ENCODE measurements at regions not wholly inside any gene's neighbourhood (a gene's known extent, or its start where the extent isn't known, plus 50 kb on each side); places are given as distances from the start of the nearest gene placed in this dataset.

GRCh38 chr3:170730071-170730812 lies 139.8 kb downstream of the RPL22L1 start:
- no peak for DNase-seq (ENCODE audit: low read depth)

- no peak for DNase-seq (ENCODE audit: low read depth)
Observed at GRCh38 chr3:170728181-170728580, 141.8 kb downstream of the RPL22L1 start.

- DNase-seq (ENCODE audit: low read depth), result no peak
Observed at GRCh38 chr3:170727754-170728153, 141.9 kb upstream of the SLC7A14 start.

- no peak for DNase-seq (ENCODE audit: low read depth)
Observed at GRCh38 chr3:170726976-170727661, 141.2 kb upstream of the SLC7A14 start.

DNA sequence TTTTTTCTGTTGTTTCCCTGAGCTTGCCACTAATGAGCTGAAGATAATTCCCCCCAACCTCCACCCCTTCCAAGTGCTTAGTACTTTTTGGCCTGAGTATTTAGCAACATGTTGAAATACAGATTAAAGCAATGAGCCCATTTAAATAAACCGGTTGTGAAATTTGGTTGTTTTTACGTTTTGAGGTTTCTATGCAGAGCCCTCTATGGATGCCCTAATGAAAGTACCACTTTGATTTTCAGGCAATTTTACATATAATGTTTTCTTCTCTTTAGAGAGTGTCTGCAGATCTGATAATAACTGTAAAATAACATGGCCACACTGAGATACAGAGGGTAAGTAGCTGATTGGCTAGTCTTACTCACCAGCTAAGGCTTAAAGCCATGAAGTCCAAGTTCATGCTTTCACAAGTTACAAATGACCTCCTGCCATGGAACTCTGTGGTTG lies 139.4 kb upstream of the SLC7A14 start:
- DNase-seq (ENCODE audit: low read depth), result no peak

DNA sequence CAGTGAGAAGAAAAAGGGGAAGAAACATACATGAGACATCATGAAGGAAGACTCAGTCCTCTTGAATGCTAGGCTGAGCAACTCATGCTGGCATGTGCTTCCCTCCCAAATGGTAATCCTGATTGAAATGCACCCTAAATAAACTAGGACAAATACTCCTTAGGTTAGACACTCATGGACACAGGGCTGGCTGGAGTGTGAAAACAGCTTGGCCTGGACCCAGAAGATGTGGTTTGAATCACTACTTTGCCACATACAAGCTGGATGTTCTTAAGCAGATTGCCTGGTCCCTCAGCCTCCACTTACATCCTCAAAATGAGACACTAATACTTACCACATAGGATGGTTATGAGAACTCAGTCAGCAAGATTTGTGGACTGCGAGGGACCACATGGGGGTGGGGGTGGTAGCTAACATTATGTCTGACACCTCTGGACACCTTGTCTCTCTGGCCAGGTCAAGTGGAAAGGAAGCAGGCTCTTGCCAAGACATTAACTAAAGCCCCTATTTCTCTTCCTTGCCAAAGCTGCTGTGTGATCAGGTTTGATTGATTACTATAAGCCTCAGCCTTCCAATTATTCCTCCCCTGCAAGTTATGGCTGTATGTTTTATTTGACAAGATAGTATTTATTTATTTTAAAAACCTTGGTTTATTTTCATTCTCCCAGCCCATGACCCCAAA lies 138.9 kb upstream of the SLC7A14 start:
- no peak for DNase-seq (ENCODE audit: low read depth)

- no peak for DNase-seq (ENCODE audit: low read depth)
Observed at GRCh38 chr3:170723241-170723640, 137.4 kb upstream of the SLC7A14 start.

GRCh38 chr3:170721563-170721962 lies 135.7 kb upstream of the SLC7A14 start:
- DNase-seq (ENCODE audit: low read depth), result no peak

- DNase-seq (ENCODE audit: low read depth), result no peak
Observed at GRCh38 chr3:170719300-170719699, 133.4 kb upstream of the SLC7A14 start.

DNA sequence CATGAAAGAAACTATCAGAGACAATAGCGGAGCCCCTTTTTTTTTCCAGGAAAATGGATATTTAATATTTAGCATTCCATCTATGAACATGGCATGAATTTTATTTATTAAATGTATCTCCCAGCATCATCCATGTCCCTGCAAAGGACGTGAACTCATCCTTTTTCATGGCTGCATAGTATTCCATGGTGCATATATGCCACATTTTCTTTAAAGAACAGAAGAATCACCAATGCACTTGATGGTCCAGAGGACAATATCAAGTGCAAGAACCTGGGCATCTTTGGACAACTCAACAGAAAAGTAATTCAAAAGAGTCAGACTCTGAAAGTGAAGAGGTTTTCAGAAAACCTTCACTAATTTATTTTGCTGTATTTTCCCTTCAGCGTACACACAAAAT lies 133.0 kb upstream of the SLC7A14 start:
- DNase-seq (ENCODE audit: low read depth), result no peak

DNA sequence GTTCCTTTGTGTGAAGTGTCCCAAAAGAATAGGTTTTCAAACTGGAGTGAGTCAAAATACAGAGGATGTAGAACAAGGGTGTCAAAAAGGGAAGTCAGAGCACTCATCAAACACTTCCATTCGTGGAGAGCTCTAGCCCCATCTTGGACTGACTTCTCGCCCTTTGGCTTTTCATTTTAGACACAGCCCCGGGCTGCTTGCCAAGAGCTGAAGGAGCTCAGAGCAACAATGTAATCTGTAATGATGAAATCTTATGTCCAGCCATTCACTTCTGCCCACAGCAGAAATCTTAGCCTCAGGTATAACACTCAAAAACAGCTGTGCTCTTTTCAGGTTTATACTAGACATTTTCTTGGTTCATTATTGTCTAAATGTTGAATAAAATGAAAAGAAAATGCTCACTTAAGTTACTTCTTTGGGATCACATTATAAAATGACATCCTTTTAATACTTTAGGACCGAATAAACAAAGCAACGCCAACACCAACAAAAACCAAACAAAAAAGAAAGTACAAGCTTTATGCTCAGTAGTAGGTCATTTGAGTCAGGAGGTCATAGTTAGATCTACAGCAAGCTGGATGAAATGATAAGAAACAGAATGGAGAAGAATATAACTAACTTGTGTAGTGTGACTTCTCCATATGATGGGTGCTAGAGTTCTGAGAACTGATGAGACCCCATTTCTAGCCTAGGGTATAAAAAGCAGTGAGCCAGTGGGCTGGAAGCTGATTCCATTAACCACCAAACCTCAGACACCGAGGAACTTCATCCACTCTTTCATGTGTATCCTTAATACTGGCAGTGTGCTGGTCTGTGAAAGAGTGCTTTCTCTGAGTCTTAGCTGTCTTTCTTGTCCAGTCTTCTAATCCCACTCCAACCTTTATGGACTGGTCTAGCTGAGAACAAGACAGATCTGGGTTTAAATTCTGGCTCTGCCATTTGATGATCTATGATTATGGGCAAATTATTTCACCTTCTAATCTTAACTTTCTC lies 131.8 kb upstream of the SLC7A14 start:
- no peak for DNase-seq (ENCODE audit: low read depth)

GRCh38 chr3:170716172-170716805 lies 130.4 kb upstream of the SLC7A14 start:
- DNase-seq (ENCODE audit: low read depth), result no peak

DNA sequence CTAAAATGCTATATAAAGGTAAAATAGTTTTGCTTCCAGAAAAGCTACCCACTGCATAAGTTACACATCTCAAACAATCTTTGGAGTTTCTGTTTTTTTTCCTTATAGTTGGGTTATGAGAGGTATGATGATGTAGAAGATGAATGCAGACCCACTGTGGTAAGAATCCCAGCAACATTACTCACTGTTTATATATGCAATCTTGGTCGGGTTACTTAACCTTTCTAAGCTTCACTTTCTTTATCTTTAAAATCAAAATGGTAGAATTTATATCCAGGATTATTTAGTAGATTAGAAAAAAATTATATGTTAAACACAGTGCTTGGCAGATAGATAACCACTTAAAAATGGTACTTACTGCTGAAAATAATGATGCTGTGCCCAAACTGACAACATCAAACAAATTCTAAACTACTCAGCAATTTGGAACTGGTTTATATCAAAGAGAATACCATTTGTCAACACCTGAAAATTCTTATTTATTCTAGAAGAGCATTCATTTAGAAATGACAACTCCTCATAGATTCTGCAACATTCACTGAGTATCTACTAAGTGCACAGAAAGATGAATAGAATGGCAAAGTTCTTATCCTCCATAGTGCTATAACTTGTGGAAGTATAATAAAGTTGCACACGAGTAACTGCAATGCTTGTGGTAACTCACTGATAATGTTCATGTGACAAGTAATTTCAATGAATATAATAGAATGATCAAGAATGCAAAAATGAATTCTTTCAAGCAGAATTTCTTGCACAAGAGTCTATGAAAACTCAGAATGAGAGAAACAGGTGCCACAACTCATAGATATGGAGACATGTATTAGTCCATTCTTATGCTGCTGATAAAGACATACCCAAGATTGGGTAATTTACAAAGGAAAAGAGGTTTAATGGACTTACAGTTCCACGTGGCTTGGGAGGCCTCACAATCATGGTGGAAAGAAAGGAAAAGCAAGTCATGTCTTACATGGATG lies 129.0 kb upstream of the SLC7A14 start:
- no peak for DNase-seq (ENCODE audit: low read depth)

- DNase-seq (ENCODE audit: low read depth), result no peak
Observed at GRCh38 chr3:170714122-170714521, 128.2 kb upstream of the SLC7A14 start.

GRCh38 chr3:170713653-170714052 lies 127.8 kb upstream of the SLC7A14 start:
- no peak for DNase-seq (ENCODE audit: low read depth)

DNA sequence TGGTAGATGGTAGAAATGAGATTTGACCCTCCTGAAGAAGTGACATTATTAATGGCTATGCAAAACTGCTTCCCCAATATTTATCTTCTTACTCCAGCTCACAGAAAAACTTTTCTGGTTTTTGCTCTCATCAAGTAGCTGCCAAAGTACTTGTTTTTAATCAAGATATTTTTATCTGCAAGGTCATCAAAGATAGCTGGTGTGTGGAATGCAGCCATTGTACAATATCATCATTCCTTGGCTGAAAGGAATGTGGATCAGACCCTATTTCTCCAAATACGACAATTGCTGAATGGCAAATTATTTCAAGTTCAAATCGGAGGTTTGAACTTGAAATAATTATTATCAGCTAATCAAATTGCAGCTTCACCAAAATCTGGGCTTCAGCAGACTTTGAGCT lies 126.9 kb upstream of the SLC7A14 start:
- no peak for DNase-seq (ENCODE audit: low read depth)

DNA sequence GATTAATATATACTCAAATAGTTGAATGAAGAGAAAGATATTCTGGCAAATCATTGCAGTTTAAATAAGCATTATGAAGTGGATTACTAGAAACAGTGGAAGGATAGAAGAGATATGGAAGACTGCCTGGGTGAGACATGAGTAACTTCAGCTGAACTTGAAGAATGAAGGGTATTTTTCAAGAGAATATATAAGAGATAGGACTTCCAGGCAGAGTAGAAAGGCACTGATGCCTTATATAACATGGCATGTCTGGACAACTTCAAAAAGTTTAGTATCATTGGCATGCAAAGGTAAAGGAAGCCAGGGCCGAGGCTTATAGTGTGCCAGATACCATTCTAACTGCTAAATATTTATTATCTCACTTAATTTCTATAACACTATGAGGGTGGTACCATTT lies 126.5 kb upstream of the SLC7A14 start:
- no peak for DNase-seq (ENCODE audit: low read depth)

DNA sequence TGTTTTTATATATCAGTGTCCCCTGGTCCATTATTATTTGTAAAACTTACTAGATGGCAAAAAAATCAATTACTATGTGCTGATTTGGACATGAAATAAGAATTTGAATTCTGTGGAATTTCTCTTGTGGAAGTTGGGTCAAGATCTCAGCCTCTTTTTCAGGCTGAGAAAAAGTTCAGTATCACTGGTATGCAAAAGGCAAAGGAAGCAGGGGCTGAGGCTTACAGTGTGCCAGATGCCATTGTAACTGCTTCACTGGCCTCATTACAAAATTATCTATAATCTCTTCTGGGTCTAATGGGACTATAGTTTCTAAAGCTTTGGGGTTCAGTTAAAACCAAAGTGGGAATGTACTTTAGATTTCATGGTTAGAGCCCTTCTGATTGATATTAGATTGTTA lies 125.9 kb upstream of the SLC7A14 start:
- no peak for DNase-seq (ENCODE audit: low read depth)

- no peak for DNase-seq (ENCODE audit: low read depth)
Observed at GRCh38 chr3:170709046-170709445, 123.2 kb upstream of the SLC7A14 start.

- DNase-seq (ENCODE audit: low read depth), result no peak
Observed at GRCh38 chr3:170707899-170708298, 122.0 kb upstream of the SLC7A14 start.

Measured in activated T-cell treated with anti-CD3 and anti-CD28 coated beads for 48 hours (primary cell).